Nephron (organoid): ENCODE measurements at regions not wholly inside any gene's neighbourhood (a gene's known extent, or its start where the extent isn't known, plus 50 kb on each side); places are given as distances from the start of the nearest gene placed in this dataset.
A peak's percentile ranks its signal among the peaks of the same experiment; 100 is the strongest.

Experiments used
- H3K27ac Mint-ChIP-seq, 3 experiments: 2 replicates each; pipeline ENCODE4 v1.8.0; 2020; ENCODE audit warnings: mixed read lengths in 3 of 3, mild to moderate bottlenecking in 2 of 3, moderate library complexity in 1 of 3
- H3K27me3 Mint-ChIP-seq: 2 replicates; pipeline ENCODE4 v1.8.0; 2021; ENCODE audit warnings: low read depth, mild to moderate bottlenecking, moderate library complexity, mixed read lengths
- H3K36me3 Mint-ChIP-seq: 2 replicates; pipeline ENCODE4 v1.8.0; 2020; ENCODE audit warnings: low read depth, mixed read lengths
- H3K4me1 Mint-ChIP-seq: 2 replicates; pipeline ENCODE4 v1.8.0; 2020; ENCODE audit warnings: mixed read lengths
- H3K4me3 Mint-ChIP-seq, 3 experiments: 2 replicates each; pipeline ENCODE4 v1.8.0; 2020; ENCODE audit warnings: mild to moderate bottlenecking in 3 of 3, mixed read lengths in 3 of 3, moderate library complexity in 2 of 3
- H3K9me3 Mint-ChIP-seq: 2 replicates; pipeline ENCODE4 v1.8.0; 2020; ENCODE audit warnings: mixed read lengths
- CTCF ChIP-seq, 3 experiments: fragments of 200-600 bp; sonication (generic); IDR thresholded peaks; one replicate each; pipeline ENCODE4 v1.5.0; 2021; ENCODE audit warnings: antibody characterized with exemption in 3 of 3; ENCODE audit not compliant: unreplicated experiment in 3 of 3

GRCh38 chr7:348962-349743, 59.2 kb downstream of the FOXL3 start:
- no peaks in the 10 kb centered on the region for H3K4me1 Mint-ChIP-seq
- H3K36me3 Mint-ChIP-seq: no peaks in the 10 kb centered on the region
- H3K27me3 Mint-ChIP-seq: peaks cover 13% of the 10 kb centered on the region
- H3K27ac Mint-ChIP-seq: peak overlapping the region in 1 of 3 experiments; percentile 53
- TF ChIP-seq CTCF (IDR thresholded peaks at IDR 0.05; ENCODE audit: unreplicated experiment in 3 of 3): no peak
- H3K9me3 Mint-ChIP-seq: peaks cover 3% of the 10 kb centered on the region
- H3K4me3 Mint-ChIP-seq: no peak overlapping the region

- H3K4me1 Mint-ChIP-seq: no peaks in the 10 kb centered on the region
- no peak overlapping the region for H3K27ac Mint-ChIP-seq
- no peaks in the 10 kb centered on the region for H3K9me3 Mint-ChIP-seq
- peaks cover 8% of the 10 kb centered on the region for H3K27me3 Mint-ChIP-seq
- no peak overlapping the region for H3K4me3 Mint-ChIP-seq
- H3K36me3 Mint-ChIP-seq: no peaks in the 10 kb centered on the region
- no peak for TF ChIP-seq CTCF (IDR thresholded peaks at IDR 0.05; ENCODE audit: unreplicated experiment in 3 of 3)
Observed at GRCh38 chr7:351256-351655, 61.3 kb downstream of the FOXL3 start.

- Mint-ChIP-seq H3K27ac (peak overlapping the region in 1 of 3 experiments; percentile 37), H3K4me1 (no peaks in the 10 kb centered on the region), H3K9me3 (no peaks in the 10 kb centered on the region), H3K36me3 (no peaks in the 10 kb centered on the region), H3K4me3 (no peak overlapping the region), H3K27me3 (peaks cover 8% of the 10 kb centered on the region)
- TF ChIP-seq CTCF (IDR thresholded peaks at IDR 0.05; ENCODE audit: unreplicated experiment in 3 of 3): no peak
Observed at GRCh38 chr7:351681-352480, 61.9 kb downstream of the FOXL3 start.

GRCh38 chr7:353746-354325, 63.9 kb downstream of the FOXL3 start:
- peaks cover 5% of the 10 kb centered on the region for H3K4me1 Mint-ChIP-seq

More at GRCh38 chr7:353746-354325, 63.9 kb downstream of the FOXL3 start:
- no peak overlapping the region for H3K4me3 Mint-ChIP-seq
- no peaks in the 10 kb centered on the region for H3K36me3 Mint-ChIP-seq
- H3K27ac Mint-ChIP-seq: no peak overlapping the region
- H3K9me3 Mint-ChIP-seq: no peaks in the 10 kb centered on the region
- peaks cover 15% of the 10 kb centered on the region for H3K27me3 Mint-ChIP-seq
- no peak for TF ChIP-seq CTCF (IDR thresholded peaks at IDR 0.05; ENCODE audit: unreplicated experiment in 3 of 3)
